CD8-positive, alpha-beta memory T cell (primary cell): ENCODE measurements at regions not wholly inside any gene's neighbourhood (a gene's known extent, or its start where the extent isn't known, plus 50 kb on each side); places are given as distances from the start of the nearest gene placed in this dataset.

Experiments used
- CTCF ChIA-PET: fragments of 350-600 bp; sonication (Branson Sonifier 250); formaldehyde crosslinking; loops from one replicate; lab custom pipeline; 2021; ENCODE audit warnings: antibody characterized with exemption; lab: Charles Lee
- POLR2A ChIA-PET: fragments of 350-600 bp; sonication (Branson Sonifier 250); formaldehyde crosslinking; loops from one replicate; lab custom pipeline; 2021; ENCODE audit warnings: antibody characterized with exemption; lab: Charles Lee
- DNase-seq, 5 donors: peaks; one replicate each; pipeline versions ENCODE4 v3.0.0 to v3.0.0-alpha.2; 2020 to 2022; ENCODE audit warnings: mixed read lengths in 1 of 5
- H3K27ac ChIP-seq: one replicate; pipeline ENCODE4 v1.7.0; 2013; ENCODE audit warnings: low read depth, mild to moderate bottlenecking, low read length, moderate library complexity
- H3K27me3 ChIP-seq: 2 replicates; pipeline ENCODE4 v1.7.0; 2013; ENCODE audit warnings: low read length, mild to moderate bottlenecking; ENCODE audit not compliant: insufficient read depth, poor library complexity, severe bottlenecking
- H3K36me3 ChIP-seq: 2 replicates; pipeline ENCODE4 v1.7.0; 2013; ENCODE audit warnings: mild to moderate bottlenecking, low read length, moderate library complexity; ENCODE audit not compliant: insufficient read depth
- H3K4me1 ChIP-seq: 2 replicates; pipeline ENCODE4 v1.7.0; 2013; ENCODE audit warnings: mild to moderate bottlenecking, low read length, moderate library complexity; ENCODE audit not compliant: insufficient read depth
- H3K4me3 ChIP-seq: 2 replicates; pipeline ENCODE4 v1.7.0; 2013; ENCODE audit warnings: mild to moderate bottlenecking, low read length
- H3K9me3 ChIP-seq: 2 replicates; pipeline ENCODE4 v1.7.0; 2013; ENCODE audit warnings: mild to moderate bottlenecking, low read length
- H3K27ac Mint-ChIP-seq, 8 donors: one replicate each; pipeline ENCODE4 v1.8.0; 2020 to 2021; ENCODE audit warnings: mixed read lengths in 8 of 8, mild to moderate bottlenecking in 6 of 8, inconsistent platforms in 3 of 8, moderate library complexity in 3 of 8
- H3K27me3 Mint-ChIP-seq, 2 donors: one replicate each; pipeline ENCODE4 v1.8.0; 2020 to 2021; ENCODE audit warnings: mixed read lengths in 2 of 2, mild to moderate bottlenecking in 1 of 2, moderate library complexity in 1 of 2
- H3K36me3 Mint-ChIP-seq, 3 donors: one replicate each; pipeline ENCODE4 v1.8.0; 2020 to 2021; ENCODE audit warnings: mixed read lengths in 3 of 3, inconsistent platforms in 1 of 3, mild to moderate bottlenecking in 1 of 3
- H3K4me1 Mint-ChIP-seq, 3 donors: one replicate each; pipeline ENCODE4 v1.8.0; 2020 to 2021; ENCODE audit warnings: mixed read lengths in 3 of 3, inconsistent platforms in 1 of 3, mild to moderate bottlenecking in 1 of 3
- H3K4me3 Mint-ChIP-seq, 7 donors: one replicate each; pipeline ENCODE4 v1.8.0; 2020 to 2021; ENCODE audit warnings: mixed read lengths in 7 of 7, mild to moderate bottlenecking in 6 of 7, moderate library complexity in 4 of 7, inconsistent platforms in 2 of 7
- H3K9me3 Mint-ChIP-seq, 5 donors: one replicate each; pipeline ENCODE4 v1.8.0; 2020 to 2022; ENCODE audit warnings: mixed read lengths in 5 of 5, mild to moderate bottlenecking in 3 of 5, moderate library complexity in 2 of 5, inconsistent platforms in 1 of 5

DNA sequence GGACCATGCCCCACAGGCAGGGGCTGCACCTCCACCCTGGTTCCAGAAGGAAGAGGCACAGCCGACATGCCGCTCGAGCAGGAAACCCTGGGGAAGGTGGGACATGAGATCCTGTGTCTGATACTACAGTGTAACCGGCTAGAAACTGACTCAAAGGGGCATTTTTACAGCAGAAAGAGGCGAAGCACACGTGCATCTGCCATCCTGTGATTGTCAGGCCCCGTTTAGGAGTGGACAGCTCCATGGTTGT, 62.7 kb downstream of the SIK1 start:
- no peak for DNase-seq
- no peaks in the 10 kb centered on the region for H3K9me3 ChIP-seq
- H3K27ac ChIP-seq: no peak overlapping the region
- Mint-ChIP-seq H3K9me3 (no peaks in the 10 kb centered on the region), H3K4me3 (peak overlapping the region in 1 of 7 donors; percentile 30), H3K27me3 (peaks cover 0 to 8% of the 10 kb centered on the region in 2 donors), H3K4me1 (peaks cover 18 to 29% (median 19%) of the 10 kb centered on the region in 3 donors), H3K27ac (peak overlapping the region in 3 of 8 donors; percentile 46 to 81 (median 70)), H3K36me3 (no peaks in the 10 kb centered on the region)
- H3K4me1 ChIP-seq: peaks cover 26% of the 10 kb centered on the region
- no peak overlapping the region for H3K4me3 ChIP-seq
- H3K36me3 ChIP-seq: no peaks in the 10 kb centered on the region
- CTCF ChIA-PET: no interaction called here
- no peaks in the 10 kb centered on the region for H3K27me3 ChIP-seq
- POLR2A ChIA-PET: no interaction called here

DNA sequence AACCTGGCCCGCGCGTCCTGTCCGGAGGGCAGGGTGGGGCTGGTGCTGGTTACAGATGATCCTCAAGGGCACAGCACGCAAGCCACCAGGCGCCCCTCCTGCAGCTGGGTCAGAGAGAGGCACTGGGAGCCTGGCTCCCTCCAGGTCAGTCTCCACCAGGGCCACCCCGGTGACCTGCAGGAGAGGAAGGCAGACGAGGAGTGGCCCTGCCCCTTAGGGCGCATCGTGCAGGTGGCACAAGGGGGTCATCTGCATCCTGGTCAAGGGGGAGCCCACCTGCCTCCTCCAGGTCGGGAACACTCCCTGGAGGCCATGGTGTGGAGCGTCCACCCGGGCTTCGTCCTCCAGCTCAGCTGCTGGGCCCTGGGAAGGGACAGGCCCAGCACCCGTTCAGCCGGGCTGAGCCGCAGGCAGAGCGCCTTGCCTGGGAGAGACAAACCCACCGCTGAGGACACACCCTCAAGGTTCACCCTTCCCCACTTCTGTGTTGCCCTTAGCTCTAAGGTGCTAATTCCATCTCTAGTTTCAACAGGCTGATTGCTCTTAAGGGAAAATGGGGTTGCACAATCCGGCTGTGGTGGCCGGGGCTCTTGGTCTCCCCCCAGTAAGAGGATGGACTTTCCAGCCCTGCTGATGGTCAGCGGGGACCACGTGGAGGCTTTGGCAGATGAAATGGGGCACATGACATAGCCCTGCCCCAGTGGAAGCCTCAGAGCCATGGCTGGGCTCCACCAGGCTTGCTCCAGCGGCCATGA, 63.2 kb downstream of the SIK1 start:
- Mint-ChIP-seq H3K4me1 (peaks cover 18 to 26% (median 19%) of the 10 kb centered on the region in 3 donors), H3K36me3 (no peaks in the 10 kb centered on the region), H3K27ac (peak overlapping the region in 4 of 8 donors; percentile 46 to 100 (median 95)), H3K27me3 (peaks cover 0 to 8% of the 10 kb centered on the region in 2 donors), H3K9me3 (no peaks in the 10 kb centered on the region), H3K4me3 (peak overlapping the region in 2 of 7 donors; percentile 30 to 83)
- ChIA-PET POLR2A (no interaction called here), CTCF (no interaction called here)
- Histone ChIP-seq H3K27me3 (no peaks in the 10 kb centered on the region), H3K4me3 (no peak overlapping the region), H3K4me1 (peaks cover 26% of the 10 kb centered on the region), H3K9me3 (no peaks in the 10 kb centered on the region), H3K36me3 (no peaks in the 10 kb centered on the region), H3K27ac (no peak overlapping the region)
- DNase-seq: no peak

DNA sequence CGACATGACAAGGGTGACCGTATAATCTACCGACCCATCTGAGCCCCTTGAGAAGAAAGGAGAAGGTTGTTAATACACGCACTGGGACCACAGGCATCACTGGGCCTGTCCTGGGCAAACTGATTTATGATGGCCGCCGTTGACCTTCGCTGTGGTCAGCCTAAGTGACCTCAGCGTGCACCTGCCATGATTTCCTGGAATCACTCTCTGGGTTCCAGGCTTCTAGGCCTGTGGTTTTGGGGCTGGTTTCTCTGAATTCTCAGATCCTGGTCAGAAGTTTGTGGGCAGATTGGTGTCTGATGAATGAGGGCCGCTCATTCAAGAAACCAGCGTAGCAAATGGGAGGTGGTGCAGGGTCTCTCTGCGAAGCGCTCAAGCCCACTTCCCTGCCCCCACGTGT, 64.0 kb downstream of the SIK1 start:
- Histone ChIP-seq H3K4me1 (peaks cover 26% of the 10 kb centered on the region), H3K4me3 (no peak overlapping the region), H3K27me3 (no peaks in the 10 kb centered on the region), H3K9me3 (no peaks in the 10 kb centered on the region), H3K27ac (no peak overlapping the region), H3K36me3 (no peaks in the 10 kb centered on the region)
- H3K27ac Mint-ChIP-seq: peak overlapping the region; percentile 93 to 100 (median 98)
- no peaks in the 10 kb centered on the region for H3K9me3 Mint-ChIP-seq
- ChIA-PET POLR2A (no interaction called here), CTCF (no interaction called here)
- H3K27me3 Mint-ChIP-seq: peaks cover 0 to 8% of the 10 kb centered on the region in 2 donors
- H3K4me1 Mint-ChIP-seq: peaks cover 18 to 26% (median 19%) of the 10 kb centered on the region in 3 donors
- no peaks in the 10 kb centered on the region for H3K36me3 Mint-ChIP-seq
- peak in 1 of 5 donors; percentile 62 for DNase-seq
- H3K4me3 Mint-ChIP-seq: peak overlapping the region; percentile 49 to 86 (median 79)

DNA sequence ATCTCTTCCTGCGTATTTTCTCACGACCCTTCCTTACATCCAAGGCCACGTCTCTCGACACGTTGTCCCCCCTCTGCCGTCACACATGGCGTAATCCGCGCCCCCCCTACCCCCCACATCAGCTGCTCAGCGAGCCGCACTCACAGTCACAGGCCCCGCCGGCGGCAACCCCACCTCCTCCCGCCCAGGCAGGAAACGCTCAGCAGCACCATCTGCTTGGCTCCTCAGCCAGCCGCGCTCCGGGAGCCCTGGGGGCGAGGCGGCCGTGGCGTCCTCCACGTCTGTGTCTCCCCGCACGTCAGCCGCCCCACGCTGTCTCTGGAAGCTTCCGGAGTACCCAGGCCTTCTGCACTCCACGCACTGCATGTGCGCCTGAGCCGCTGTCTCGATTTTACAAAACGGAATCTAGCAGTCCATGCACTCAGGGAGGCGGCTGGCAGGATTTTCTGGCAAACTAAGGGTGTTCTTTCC, 64.6 kb downstream of the SIK1 start:
- Mint-ChIP-seq H3K27ac (peak overlapping the region; percentile 93 to 100 (median 98)), H3K36me3 (no peaks in the 10 kb centered on the region), H3K4me1 (peaks cover 18 to 26% (median 19%) of the 10 kb centered on the region in 3 donors), H3K9me3 (no peaks in the 10 kb centered on the region), H3K27me3 (peaks cover 0 to 8% of the 10 kb centered on the region in 2 donors), H3K4me3 (peak overlapping the region; percentile 49 to 86 (median 81))
- CTCF ChIA-PET: no interaction called here
- POLR2A ChIA-PET: no interaction called here
- Histone ChIP-seq H3K27ac (peak overlapping the region; percentile 68), H3K4me1 (peaks cover 26% of the 10 kb centered on the region), H3K9me3 (no peaks in the 10 kb centered on the region), H3K4me3 (peak overlapping the region; percentile 58), H3K27me3 (no peaks in the 10 kb centered on the region), H3K36me3 (no peaks in the 10 kb centered on the region)
- DNase-seq: peak; percentile 73 to 96 (median 89)

DNA sequence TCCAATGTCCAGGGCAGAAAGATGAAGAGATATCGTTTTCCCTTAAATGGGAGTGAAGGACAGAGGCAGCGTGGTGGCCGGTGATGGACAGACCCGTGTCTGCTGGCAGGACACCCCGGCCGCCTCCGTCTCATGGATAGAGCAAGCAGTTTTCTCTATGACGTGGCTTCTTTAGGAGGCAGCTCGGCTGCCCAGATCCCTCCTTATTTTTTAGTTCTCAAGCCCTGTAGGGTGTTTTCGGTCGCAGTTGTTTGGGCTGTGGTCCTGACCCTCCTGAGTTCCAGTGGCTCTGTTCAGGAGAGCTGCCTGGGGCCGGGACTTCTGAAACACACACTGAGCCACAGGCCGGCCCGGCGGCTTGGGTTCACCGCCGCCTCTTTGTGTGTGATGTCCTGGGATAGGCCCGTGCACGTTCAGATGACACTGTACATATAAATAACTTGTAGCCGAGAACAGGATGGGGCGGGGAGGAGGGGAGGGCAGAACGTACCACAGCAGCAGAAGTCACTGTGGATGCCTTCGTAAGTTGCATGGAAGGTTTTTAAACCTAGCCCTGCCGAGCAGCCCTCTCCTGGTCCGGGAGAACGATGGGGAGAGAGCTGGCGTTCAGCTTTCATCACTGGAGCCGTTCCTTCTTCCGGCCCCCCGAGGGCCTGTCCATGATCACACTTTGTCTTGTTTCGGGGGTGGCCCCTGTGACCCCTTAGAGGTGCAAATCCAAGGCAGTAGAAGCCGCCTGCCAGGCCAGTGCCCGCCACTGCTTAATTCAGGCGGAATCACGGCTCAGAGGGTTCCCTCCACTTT, 65.2 kb downstream of the SIK1 start:
- H3K9me3 Mint-ChIP-seq: no peaks in the 10 kb centered on the region
- H3K27me3 Mint-ChIP-seq: peaks cover 0 to 8% of the 10 kb centered on the region in 2 donors
- Histone ChIP-seq H3K36me3 (no peaks in the 10 kb centered on the region), H3K4me1 (peaks cover 26% of the 10 kb centered on the region), H3K27me3 (no peaks in the 10 kb centered on the region), H3K9me3 (no peaks in the 10 kb centered on the region), H3K4me3 (peak overlapping the region; percentile 58), H3K27ac (peak overlapping the region; percentile 68)
- peaks cover 18 to 26% (median 19%) of the 10 kb centered on the region in 3 donors for H3K4me1 Mint-ChIP-seq
- peak; percentile 32 to 73 (median 54) for DNase-seq
- no peaks in the 10 kb centered on the region for H3K36me3 Mint-ChIP-seq
- ChIA-PET CTCF (no interaction called here), POLR2A (no interaction called here)
- H3K27ac Mint-ChIP-seq: peak overlapping the region; percentile 93 to 100 (median 98)
- H3K4me3 Mint-ChIP-seq: peak overlapping the region; percentile 49 to 86 (median 81)

DNA sequence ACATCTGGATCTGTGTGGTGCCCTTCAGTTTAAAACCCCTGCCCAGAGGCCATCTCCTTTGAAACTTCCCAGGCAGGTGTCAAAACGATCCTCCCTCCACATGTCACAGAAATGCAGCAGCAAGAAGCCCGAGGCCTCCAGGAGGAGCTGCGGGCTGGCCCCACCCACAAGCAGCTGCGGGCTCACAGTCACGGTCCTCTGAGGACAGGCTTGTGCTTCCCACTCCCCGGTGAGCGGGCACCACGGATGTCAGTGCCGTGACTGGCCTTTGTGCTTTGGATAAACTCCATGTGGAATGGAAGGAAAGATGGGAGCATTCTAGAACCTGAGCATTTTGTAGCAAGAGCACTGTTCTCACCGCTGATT, 65.8 kb downstream of the SIK1 start:
- H3K36me3 ChIP-seq: no peaks in the 10 kb centered on the region
- H3K4me1 Mint-ChIP-seq: peaks cover 18 to 26% (median 19%) of the 10 kb centered on the region in 3 donors
- H3K27me3 Mint-ChIP-seq: peaks cover 0 to 8% of the 10 kb centered on the region in 2 donors
- peak overlapping the region in 5 of 7 donors; percentile 54 to 86 (median 82) for H3K4me3 Mint-ChIP-seq
- no peaks in the 10 kb centered on the region for H3K27me3 ChIP-seq
- no peak for DNase-seq
- peak overlapping the region; percentile 90 to 100 (median 96) for H3K27ac Mint-ChIP-seq
- peaks cover 26% of the 10 kb centered on the region for H3K4me1 ChIP-seq
- no peaks in the 10 kb centered on the region for H3K36me3 Mint-ChIP-seq
- H3K9me3 ChIP-seq: no peaks in the 10 kb centered on the region
- no peak overlapping the region for H3K27ac ChIP-seq
- H3K9me3 Mint-ChIP-seq: no peaks in the 10 kb centered on the region
- ChIA-PET POLR2A (no interaction called here), CTCF (no interaction called here)
- no peak overlapping the region for H3K4me3 ChIP-seq

DNA sequence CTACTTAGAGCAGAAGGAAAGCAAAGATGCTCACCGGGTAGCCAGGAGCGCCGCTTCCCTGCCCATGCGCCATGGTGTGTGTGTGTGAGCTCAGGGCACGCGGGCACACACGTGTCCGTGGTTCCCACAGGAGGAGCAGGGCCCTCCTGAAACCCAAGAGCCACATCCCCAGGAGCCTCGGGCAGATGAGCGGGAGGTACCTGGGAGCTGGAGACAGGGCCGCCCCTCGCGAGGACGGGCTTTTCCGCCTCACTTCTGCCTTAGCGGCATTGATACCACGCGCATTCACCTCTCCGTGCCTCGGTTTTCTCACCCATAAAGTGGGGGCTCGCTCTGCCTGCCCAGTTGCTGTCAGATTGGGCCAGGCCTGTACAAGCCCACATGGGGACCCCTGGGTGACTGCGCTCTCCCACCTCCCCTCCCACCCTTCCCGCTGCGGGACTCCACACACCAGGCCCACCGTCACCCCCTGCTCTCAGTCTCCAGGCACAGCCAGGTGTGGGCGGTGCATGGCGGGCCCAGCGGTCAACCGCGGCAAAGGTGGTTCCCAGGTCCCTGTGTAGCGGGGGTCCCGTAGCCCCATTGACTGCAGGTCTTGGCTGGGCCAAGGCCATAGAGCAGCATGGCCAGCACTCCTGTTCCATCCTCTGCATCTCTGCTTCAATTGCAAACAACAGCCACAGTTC, 66.3 kb downstream of the SIK1 start:
- H3K4me3 Mint-ChIP-seq: peak overlapping the region in 2 of 7 donors; percentile 54 to 55
- H3K9me3 ChIP-seq: no peaks in the 10 kb centered on the region
- no peaks in the 10 kb centered on the region for H3K27me3 ChIP-seq
- no peaks in the 10 kb centered on the region for H3K9me3 Mint-ChIP-seq
- H3K4me1 ChIP-seq: peaks cover 26% of the 10 kb centered on the region
- H3K4me1 Mint-ChIP-seq: peaks cover 18 to 26% (median 19%) of the 10 kb centered on the region in 3 donors
- peak overlapping the region in 7 of 8 donors; percentile 84 to 100 (median 95) for H3K27ac Mint-ChIP-seq
- H3K27me3 Mint-ChIP-seq: peaks cover 0 to 5% of the 10 kb centered on the region in 2 donors
- no peak overlapping the region for H3K4me3 ChIP-seq
- ChIA-PET POLR2A (no interaction called here), CTCF (no interaction called here)
- no peak overlapping the region for H3K27ac ChIP-seq
- H3K36me3 ChIP-seq: no peaks in the 10 kb centered on the region
- no peak for DNase-seq
- no peaks in the 10 kb centered on the region for H3K36me3 Mint-ChIP-seq
